MCF 10A (cell line): ENCODE measurements at regions not wholly inside any gene's neighbourhood (a gene's known extent, or its start where the extent isn't known, plus 50 kb on each side); places are given as distances from the start of the nearest gene placed in this dataset.
"Not testable (repeated sequence)": the region's sequence is repeated elsewhere in the genome, so short reads cannot be mapped to it uniquely, and the experiment has no call there.

Source experiments
- BruUV-seq: library from RNA; stranded (reverse); fragments of 400-500 nt; replicated peaks from 2 replicates; lab custom pipeline; 2021; lab: Mats Ljungman, UMichigan
- CTCF ChIA-PET: fragments of 300-600 bp; sonication (Branson Sonifier 250); formaldehyde crosslinking; extraction: SDS; loops from one replicate; lab custom pipeline; 2021; ENCODE audit warnings: antibody characterized with exemption, inconsistent platforms; lab: Yijun Ruan, JAX
- POLR2A ChIA-PET: fragments of 300-600, 350-650 bp; sonication (Branson Sonifier 250); formaldehyde crosslinking; extraction: SDS; loops from one replicate; lab custom pipeline; 2020; ENCODE audit warnings: antibody characterized with exemption, inconsistent platforms; lab: Yijun Ruan, JAX
- DNase-seq: peaks from one replicate; pipeline ENCODE4 v3.0.0-alpha.2; 2018; ENCODE audit not compliant: unreplicated experiment
- H3K27ac Mint-ChIP-seq: one replicate; pipeline ENCODE4 v1.8.0; 2022; ENCODE audit warnings: mild to moderate bottlenecking, low read depth, mixed read lengths; ENCODE audit not compliant: unreplicated experiment
- H3K27me3 Mint-ChIP-seq: one replicate; pipeline ENCODE4 v1.8.0; 2022; ENCODE audit warnings: mixed read lengths; ENCODE audit not compliant: insufficient read depth, unreplicated experiment
- H3K36me3 Mint-ChIP-seq: one replicate; pipeline ENCODE4 v1.8.0; 2022; ENCODE audit warnings: mild to moderate bottlenecking, moderate library complexity, mixed read lengths; ENCODE audit not compliant: insufficient read depth, unreplicated experiment
- H3K4me1 Mint-ChIP-seq: one replicate; pipeline ENCODE4 v1.8.0; 2022; ENCODE audit warnings: mixed read lengths; ENCODE audit not compliant: insufficient read depth, unreplicated experiment
- H3K4me3 Mint-ChIP-seq: one replicate; pipeline ENCODE4 v1.8.0; 2022; ENCODE audit warnings: mild to moderate bottlenecking, moderate library complexity, mixed read lengths; ENCODE audit not compliant: unreplicated experiment
- H3K9me3 Mint-ChIP-seq: one replicate; pipeline ENCODE4 v1.8.0; 2022; ENCODE audit warnings: mixed read lengths; ENCODE audit not compliant: unreplicated experiment
- intact Hi-C: fragments of 100-400 bp; cut with micrococcal nuclease; formaldehyde crosslinking; loops from 2 replicates; pipeline ENCODE4 v1.14.1; 2022
- TF ChIP-seq, protein P1 (sequence below): fragments of 200-600 bp; IDR thresholded peaks from one replicate; pipeline ENCODE4 v1.8.0; 2022; ENCODE audit warnings: antibody characterized with exemption, mild to moderate bottlenecking; ENCODE audit not compliant: unreplicated experiment

DNA sequence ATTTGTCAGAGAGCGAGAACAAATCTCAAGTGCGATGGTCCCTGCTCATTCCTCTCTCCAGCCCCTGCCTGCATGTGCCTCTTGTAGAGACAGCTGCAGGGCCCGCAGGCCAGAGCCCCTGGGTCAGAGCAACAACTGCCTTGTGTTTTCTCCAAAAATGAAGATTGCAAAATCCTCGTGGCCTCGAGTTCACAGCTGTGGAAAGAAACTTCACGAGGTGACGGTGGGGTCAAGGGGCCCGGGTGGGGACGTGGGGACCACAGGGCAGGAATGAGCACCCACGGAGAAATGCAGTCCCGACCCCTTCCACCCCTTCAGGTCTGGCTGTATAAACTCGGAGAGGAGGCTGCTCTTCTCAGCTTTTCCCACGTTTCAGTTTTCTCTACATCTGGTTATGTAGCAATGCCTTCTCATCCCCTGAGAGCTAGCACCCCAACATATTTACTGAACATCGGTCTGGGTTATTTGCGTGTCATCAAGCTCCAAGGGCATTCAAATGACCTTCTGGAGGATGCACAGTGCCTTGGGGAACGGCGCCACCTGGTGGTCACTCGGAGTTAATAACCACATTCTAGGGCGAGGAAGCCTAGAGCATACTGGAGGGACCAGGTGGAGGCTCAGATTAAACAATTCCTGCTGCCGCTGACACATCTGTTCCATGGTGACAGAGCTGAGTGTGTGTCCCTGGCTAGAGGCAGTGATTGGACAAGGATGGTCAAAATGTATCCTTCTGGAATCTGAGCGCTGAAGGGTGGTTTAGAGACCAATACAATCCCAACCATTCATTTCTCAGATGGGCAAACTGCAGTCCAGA is 91.4 kb upstream of the CYRIA start:
- no peak overlapping the region for H3K27ac Mint-ChIP-seq
- no peaks in the 10 kb centered on the region for H3K9me3 Mint-ChIP-seq
- no peaks in the 10 kb centered on the region for H3K36me3 Mint-ChIP-seq
- no TSS peak for BruUV-seq
- TF ChIP-seq, protein P1, sequence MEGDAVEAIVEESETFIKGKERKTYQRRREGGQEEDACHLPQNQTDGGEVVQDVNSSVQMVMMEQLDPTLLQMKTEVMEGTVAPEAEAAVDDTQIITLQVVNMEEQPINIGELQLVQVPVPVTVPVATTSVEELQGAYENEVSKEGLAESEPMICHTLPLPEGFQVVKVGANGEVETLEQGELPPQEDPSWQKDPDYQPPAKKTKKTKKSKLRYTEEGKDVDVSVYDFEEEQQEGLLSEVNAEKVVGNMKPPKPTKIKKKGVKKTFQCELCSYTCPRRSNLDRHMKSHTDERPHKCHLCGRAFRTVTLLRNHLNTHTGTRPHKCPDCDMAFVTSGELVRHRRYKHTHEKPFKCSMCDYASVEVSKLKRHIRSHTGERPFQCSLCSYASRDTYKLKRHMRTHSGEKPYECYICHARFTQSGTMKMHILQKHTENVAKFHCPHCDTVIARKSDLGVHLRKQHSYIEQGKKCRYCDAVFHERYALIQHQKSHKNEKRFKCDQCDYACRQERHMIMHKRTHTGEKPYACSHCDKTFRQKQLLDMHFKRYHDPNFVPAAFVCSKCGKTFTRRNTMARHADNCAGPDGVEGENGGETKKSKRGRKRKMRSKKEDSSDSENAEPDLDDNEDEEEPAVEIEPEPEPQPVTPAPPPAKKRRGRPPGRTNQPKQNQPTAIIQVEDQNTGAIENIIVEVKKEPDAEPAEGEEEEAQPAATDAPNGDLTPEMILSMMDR: peak; percentile 89
- H3K27me3 Mint-ChIP-seq: peaks cover 12% of the 10 kb centered on the region
- intact Hi-C loops: loop anchor here (1.0 to 10.0 kb wide), 5 partner anchors 139 to 1122 kb away; no protein-coding TSS in a partner anchor
- no peak overlapping the region for H3K4me3 Mint-ChIP-seq
- CTCF ChIA-PET: interaction anchor here (0.6 to 10.1 kb wide), 56 partner anchors 9 to 1570 kb away, joined by 3 to 263 read pairs (median 4); no protein-coding TSS in a partner anchor
- peak; percentile 66 for DNase-seq
- POLR2A ChIA-PET: interaction anchor here (0.7 to 1.4 kb wide), 4 partner anchors 15 to 144 kb away, joined by 3 to 15 read pairs (median 5); no protein-coding TSS in a partner anchor
- no peaks in the 10 kb centered on the region for H3K4me1 Mint-ChIP-seq

GRCh38 chr2:16755442-16755841 is 89.8 kb upstream of the CYRIA start:
- Mint-ChIP-seq H3K36me3 (no peaks in the 10 kb centered on the region), H3K9me3 (no peaks in the 10 kb centered on the region), H3K27ac (no peak overlapping the region), H3K4me1 (no peaks in the 10 kb centered on the region), H3K27me3 (peaks cover 12% of the 10 kb centered on the region), H3K4me3 (no peak overlapping the region)
- DNase-seq: no peak
- no TSS peak for BruUV-seq
- TF ChIP-seq, protein P1: no peak
- intact Hi-C loops: loop anchor here (10.0 kb wide), 1 partner anchor 1121 kb away; no protein-coding TSS in a partner anchor
- POLR2A ChIA-PET: no interaction called here
- CTCF ChIA-PET: interaction anchor here (0.7 to 10.1 kb wide), 19 partner anchors 10 to 1116 kb away, joined by 3 to 263 read pairs (median 8); no protein-coding TSS in a partner anchor

DNA sequence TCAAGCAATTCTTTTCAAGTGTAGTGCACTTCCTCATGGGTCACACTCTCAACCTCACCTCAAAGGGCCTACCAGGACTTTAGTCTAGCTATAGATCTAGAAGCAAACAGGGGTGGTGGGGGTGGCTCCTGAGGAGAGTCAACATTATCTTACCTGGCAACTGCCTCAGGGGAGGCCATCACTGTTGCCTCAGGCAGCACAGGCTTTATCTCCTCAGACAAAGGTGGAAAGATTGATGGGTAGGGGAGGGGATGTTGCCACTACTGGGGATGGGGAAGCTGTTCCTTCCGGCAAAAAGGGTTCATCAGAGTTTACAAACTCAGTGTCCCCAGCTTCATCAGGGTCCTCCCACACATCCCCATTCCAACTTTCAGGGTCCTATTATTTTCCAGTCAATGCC is 87.4 kb upstream of the CYRIA start:
- DNase-seq, BruUV-seq, H3K4me1 Mint-ChIP-seq, H3K9me3 Mint-ChIP-seq, POLR2A ChIA-PET, H3K36me3 Mint-ChIP-seq, H3K27me3 Mint-ChIP-seq, H3K4me3 Mint-ChIP-seq, H3K27ac Mint-ChIP-seq: not testable (repeated sequence)
- intact Hi-C loops: loop anchor here (10.0 kb wide), 1 partner anchor 1118 kb away; no protein-coding TSS in a partner anchor
- CTCF ChIA-PET: interaction anchor here (0.6 to 8.1 kb wide), 7 partner anchors 20 to 1655 kb away, joined by 3 to 168 read pairs (median 3); no protein-coding TSS in a partner anchor

DNA sequence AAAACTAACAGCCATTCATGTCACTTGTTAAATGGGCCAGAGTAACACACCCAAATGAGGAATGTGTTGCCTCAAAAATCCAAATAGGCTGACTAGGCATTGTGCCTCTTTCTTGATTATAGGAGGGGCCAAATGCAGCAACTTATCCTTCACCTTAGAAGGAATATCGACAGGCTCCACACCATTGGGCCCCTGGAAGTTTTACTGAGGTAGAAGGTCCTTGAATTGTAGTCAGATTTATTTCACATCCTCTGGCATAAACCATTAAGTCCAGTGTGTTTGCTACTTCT is 85.2 kb upstream of the CYRIA start:
- not testable (repeated sequence) for BruUV-seq, H3K27me3 Mint-ChIP-seq
- CTCF ChIA-PET: interaction anchor here (0.7 to 1.2 kb wide), 3 partner anchors 126 to 142 kb away, joined by 3 to 5 read pairs (median 4); no protein-coding TSS in a partner anchor

More for the DNA sequence above, 85.2 kb upstream of the CYRIA start:
- intact Hi-C loops: loop anchor here (10.0 kb wide), 1 partner anchor 1116 kb away; no protein-coding TSS in a partner anchor
- H3K36me3 Mint-ChIP-seq, DNase-seq, H3K9me3 Mint-ChIP-seq, H3K4me1 Mint-ChIP-seq, POLR2A ChIA-PET, H3K4me3 Mint-ChIP-seq, H3K27ac Mint-ChIP-seq: not testable (repeated sequence)
